B cell (primary cell): ENCODE measurements at regions not wholly inside any gene's neighbourhood (a gene's known extent, or its start where the extent isn't known, plus 50 kb on each side); places are given as distances from the start of the nearest gene placed in this dataset.

Experiments
- ATAC-seq: fragments of 200-7000 bp; cut with Tn5 transposase; one replicate; pipeline ENCODE4 v1.10.0; 2021; ENCODE audit warnings: low read depth, mild to moderate bottlenecking, moderate number of reproducible peaks, moderate library complexity
- CTCF ChIA-PET: fragments of 350-600 bp; sonication (Branson Sonifier 250); formaldehyde crosslinking; loops from one replicate; lab custom pipeline; 2021; ENCODE audit warnings: antibody characterized with exemption, inconsistent platforms; lab: Charles Lee
- POLR2A ChIA-PET: fragments of 350-600 bp; sonication (Branson Sonifier 250); formaldehyde crosslinking; loops from one replicate; lab custom pipeline; 2021; ENCODE audit warnings: antibody characterized with exemption; lab: Charles Lee
- DNase-seq: peaks from one replicate; pipeline ENCODE4 v3.0.0; 2013
- H2AFZ ChIP-seq: 2 replicates; pipeline ENCODE4 v1.6.1; 2012; ENCODE audit warnings: mild to moderate bottlenecking, low read depth, low read length; ENCODE audit not compliant: insufficient read depth, poor library complexity, severe bottlenecking
- H3K27ac ChIP-seq, 2 donors: 1 replicate in 1 of 2; 2 replicates in 1 of 2; pipeline ENCODE4 v1.5.1; 2012 to 2013; ENCODE audit warnings: low read length in 2 of 2, mild to moderate bottlenecking in 2 of 2, moderate library complexity in 1 of 2
- H3K27me3 ChIP-seq, 4 experiments: fragments of 200-600 bp in 1 of 4; sonication (generic) in 1 of 4; replicated peaks in 1 of 4; 1 replicate in 2 of 4; 2 replicates in 2 of 4; pipeline versions ENCODE4 v1.6.1 to v1.7.0; 2013 to 2016; ENCODE audit warnings: low read length in 3 of 4, mild to moderate bottlenecking in 2 of 4, mixed read lengths in 1 of 4, moderate library complexity in 1 of 4; ENCODE audit not compliant: insufficient read depth in 4 of 4, control insufficient read depth in 3 of 4; ENCODE audit errors: control extremely low read depth in 1 of 4
- H3K36me3 ChIP-seq, 2 experiments: replicated peaks in 1 of 2; 1 replicate in 1 of 2; 2 replicates in 1 of 2; pipeline versions ENCODE4 v1.6.1 to v1.7.1; 2013; ENCODE audit warnings: low read length in 1 of 2; ENCODE audit not compliant: insufficient read depth in 2 of 2, control insufficient read depth in 1 of 2; ENCODE audit errors: control extremely low read depth in 1 of 2, extremely low read depth in 1 of 2
- H3K4me1 ChIP-seq, 2 donors: fragments of 200-600 bp in 1 of 2; sonication (generic) in 1 of 2; 1 replicate in 1 of 2; 2 replicates in 1 of 2; pipeline versions ENCODE4 v1.5.1 to v1.6.1; 2013 to 2017; ENCODE audit warnings: low read length in 2 of 2; ENCODE audit not compliant: control insufficient read depth in 2 of 2, insufficient read depth in 2 of 2
- H3K4me2 ChIP-seq: replicated peaks from 2 replicates; pipeline ENCODE3; 2012; ENCODE audit warnings: mild to moderate bottlenecking, low read depth, low read length; ENCODE audit not compliant: poor library complexity, severe bottlenecking
- H3K4me3 ChIP-seq, 5 experiments: fragments of 200-600 bp in 1 of 5; sonication (generic) in 1 of 5; 1 replicate in 3 of 5; 2 replicates in 2 of 5; pipeline versions ENCODE4 v1.5.1 to v1.7.0; 2011 to 2016; ENCODE audit warnings: low read length in 4 of 5, mild to moderate bottlenecking in 4 of 5, low read depth in 2 of 5, control low read depth in 1 of 5, moderate library complexity in 1 of 5; ENCODE audit not compliant: insufficient read depth in 1 of 5; ENCODE audit errors: control extremely low read depth in 1 of 5, extremely low read depth in 1 of 5
- H3K79me2 ChIP-seq: fragments of 200-600 bp; sonication (generic); one replicate; pipeline ENCODE4 v1.6.0; 2016; ENCODE audit warnings: low read length; ENCODE audit not compliant: control insufficient read depth, insufficient read depth
- H3K9ac ChIP-seq: fragments of 200-600 bp; sonication (generic); 2 replicates; pipeline ENCODE4 v1.6.1; 2017; ENCODE audit warnings: mild to moderate bottlenecking, low read length, moderate library complexity
- H3K9me3 ChIP-seq, 3 donors: one replicate each; pipeline versions ENCODE4 v1.6.1 to v1.7.1; 2013; ENCODE audit warnings: low read length in 2 of 3; ENCODE audit not compliant: control insufficient read depth in 2 of 3, insufficient read depth in 1 of 3; ENCODE audit errors: control extremely low read depth in 1 of 3
- H4K20me1 ChIP-seq: 2 replicates; pipeline ENCODE4 v1.6.0; 2012; ENCODE audit warnings: mild to moderate bottlenecking, low read length; ENCODE audit not compliant: insufficient read depth, control insufficient read depth, poor library complexity, severe bottlenecking
- H3K27ac Mint-ChIP-seq: one replicate; pipeline ENCODE4 v1.8.0; 2021; ENCODE audit warnings: mixed read lengths
- H3K27me3 Mint-ChIP-seq: one replicate; pipeline ENCODE4 v1.8.0; 2021; ENCODE audit warnings: mixed read lengths
- H3K4me1 Mint-ChIP-seq: one replicate; pipeline ENCODE4 v1.8.0; 2021; ENCODE audit warnings: mixed read lengths
- H3K4me3 Mint-ChIP-seq: one replicate; pipeline ENCODE4 v1.8.0; 2021; ENCODE audit warnings: mixed read lengths
- H3K9me3 Mint-ChIP-seq: one replicate; pipeline ENCODE4 v1.8.0; 2022; ENCODE audit warnings: mixed read lengths; ENCODE audit not compliant: insufficient read depth
- CTCF ChIP-seq: fragments of 200-600 bp; IDR thresholded peaks from one replicate; pipeline ENCODE4 v1.8.0; 2022; ENCODE audit warnings: antibody characterized with exemption, mild to moderate bottlenecking
- EZH2 ChIP-seq: IDR thresholded peaks from 2 replicates; pipeline ENCODE4 v1.6.1; 2012; ENCODE audit warnings: borderline replicate concordance, low read depth, mild to moderate bottlenecking, moderate library complexity, low read length; ENCODE audit not compliant: insufficient read depth, poor library complexity, severe bottlenecking
- WGBS: methylation state at CpG from one replicate; pipeline ENCODE4 v1.1.5; 2013; ENCODE audit warnings: missing lambda C conversion rate; ENCODE audit not compliant: insufficient coverage; 5-methylcytosine and 5-hydroxymethylcytosine counted together
- intact Hi-C: fragments of 100-400 bp; cut with micrococcal nuclease; formaldehyde crosslinking; loops from one replicate; pipeline ENCODE4 v1.10.0; 2022

- Histone ChIP-seq H3K36me3 (no peaks in the 10 kb centered on the region), H3K27me3 (no peaks in the 10 kb centered on the region), H3K79me2 (no peaks in the 10 kb centered on the region), H3K9ac (no peak overlapping the region), H3K9me3 (no peaks in the 10 kb centered on the region), H3K27ac (no peak overlapping the region), H4K20me1 (no peaks in the 10 kb centered on the region), H2AFZ (no peak overlapping the region), H3K4me1 (no peaks in the 10 kb centered on the region), H3K4me2 (no peak overlapping the region), H3K4me3 (no peak overlapping the region)
- POLR2A ChIA-PET = no interaction called here
- no CpG with 5 or more reads among the region's 2 CpGs for WGBS
- Mint-ChIP-seq H3K4me3 (no peak overlapping the region), H3K4me1 (no peaks in the 10 kb centered on the region), H3K9me3 (no peaks in the 10 kb centered on the region), H3K27me3 (no peaks in the 10 kb centered on the region), H3K27ac (no peak overlapping the region)
- TF ChIP-seq CTCF (no peak), EZH2 (no peak)
- DNase-seq (no peak), ATAC-seq (no peak)
- CTCF ChIA-PET = no interaction called here
- intact Hi-C loops = no loop called here
These were observed 72.0 kb upstream of the GOLGA8J start for GRCh38 chr15:30010746-30011145.

- Histone ChIP-seq H2AFZ (no peak overlapping the region), H4K20me1 (no peaks in the 10 kb centered on the region), H3K4me3 (no peak overlapping the region), H3K79me2 (no peaks in the 10 kb centered on the region), H3K27me3 (no peaks in the 10 kb centered on the region), H3K4me2 (no peak overlapping the region), H3K9me3 (no peaks in the 10 kb centered on the region), H3K36me3 (no peaks in the 10 kb centered on the region), H3K9ac (no peak overlapping the region), H3K4me1 (no peaks in the 10 kb centered on the region), H3K27ac (no peak overlapping the region)
- ATAC-seq = no peak
- Mint-ChIP-seq H3K4me1 (no peaks in the 10 kb centered on the region), H3K27ac (no peak overlapping the region), H3K27me3 (no peaks in the 10 kb centered on the region), H3K4me3 (no peak overlapping the region), H3K9me3 (no peaks in the 10 kb centered on the region)
- WGBS = no CpG with 5 or more reads among the region's 1 CpG
- ChIA-PET CTCF (no interaction called here), POLR2A (no interaction called here)
- intact Hi-C loops = no loop called here
- DNase-seq = no peak
- TF ChIP-seq CTCF = no peak
- TF ChIP-seq EZH2 = no peak
These were observed 74.6 kb upstream of the GOLGA8J start for GRCh38 chr15:30008156-30008555.
